ENCODE measurements at regions not wholly inside any gene's neighbourhood (a gene's known extent, or its start where the extent isn't known, plus 50 kb on each side); places are given as distances from the start of the nearest gene placed in this dataset.

DNA sequence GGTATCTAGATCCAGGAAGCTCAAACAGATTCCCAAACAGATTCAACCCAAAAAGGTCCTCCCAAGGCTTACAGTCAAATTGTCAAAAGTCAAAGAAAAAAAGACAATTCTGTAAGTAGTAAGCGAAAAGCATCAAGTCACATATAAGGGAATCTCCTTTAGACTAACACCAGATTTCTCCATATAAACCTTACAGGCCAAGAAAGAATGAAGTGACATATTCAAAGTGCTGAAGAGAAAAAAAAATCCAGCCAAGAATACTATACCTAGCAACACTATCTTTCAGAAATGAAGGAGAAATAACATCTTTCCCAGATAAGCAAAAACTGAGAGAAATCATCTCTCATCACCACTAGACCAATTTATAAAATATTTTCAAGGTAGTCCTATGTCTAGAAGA is 79.6 kb upstream of the LGR5 start:
- Histone ChIP-seq H3K4me3 (ENCODE audit: insufficient read depth, low read depth, low read length) (no peak overlapping the region), H3K4ac (ENCODE audit: low read depth, low read length) (no peak overlapping the region), H2BK15ac (ENCODE audit: low read depth, low read length) (no peak overlapping the region), H2AK5ac (ENCODE audit: low read depth, low read length) (no peak overlapping the region), H3K27ac (ENCODE audit: insufficient read depth, low read length) (no peak overlapping the region), H4K20me1 (ENCODE audit: insufficient read depth, low read length) (no peaks in the 10 kb centered on the region), H3K23ac (ENCODE audit: low read depth, low read length) (no peak overlapping the region), H3K4me1 (ENCODE audit: control insufficient read depth, insufficient read depth, low read length) (no peaks in the 10 kb centered on the region), H4K8ac (ENCODE audit: low read depth in 2 of 2, low read length in 2 of 2) (no peak overlapping the region), H2BK20ac (ENCODE audit: low read depth, low read length) (no peak overlapping the region), H2AK9ac (replicated peaks; ENCODE audit: low read depth, low read length, poor library complexity) (no peak overlapping the region), H3K4me2 (ENCODE audit: low read depth, low read length) (no peak overlapping the region), H4K5ac (ENCODE audit: low read depth, low read length) (no peak overlapping the region), H3K79me1 (ENCODE audit: low read depth in 1 of 2, low read length in 2 of 2) (no peaks in the 10 kb centered on the region), H3K9ac (ENCODE audit: low read depth, low read length) (no peak overlapping the region), H3K9me1 (ENCODE audit: insufficient read depth, low read length) (no peaks in the 10 kb centered on the region), H2BK5ac (ENCODE audit: low read depth, low read length, poor library complexity, severe bottlenecking) (no peak overlapping the region), H3K27me3 (ENCODE audit: control insufficient read depth, insufficient read depth, low read length) (no peaks in the 10 kb centered on the region), H3K18ac (ENCODE audit: low read depth, low read length) (no peak overlapping the region), H3K36me3 (ENCODE audit: control insufficient read depth, insufficient read depth, low read length) (no peaks in the 10 kb centered on the region), H3K56ac (ENCODE audit: extremely low read depth, insufficient read depth, low read length) (no peak overlapping the region), H3K9me3 (ENCODE audit: control insufficient read depth, insufficient read depth, low read length) (peaks cover 3% of the 10 kb centered on the region; the same call in 1 of the 2 replicates), H3K14ac (replicated peaks; ENCODE audit: low read depth, low read length) (no peak overlapping the region), H2BK120ac (ENCODE audit: low read depth, low read length) (no peak overlapping the region), H2AFZ (replicated peaks; ENCODE audit: low read length, poor library complexity) (no peak overlapping the region), H4K91ac (ENCODE audit: insufficient read depth, low read depth, low read length) (no peak overlapping the region)
- BruUV-seq (replicated peaks) = no TSS peak
- POLR2A ChIA-PET (ENCODE audit: unreplicated experiment) = no interaction called here
- CTCF ChIA-PET = no interaction called here
- DNase-seq (no peak), ATAC-seq (ENCODE audit: low read depth) (no peak)
- intact Hi-C loops (cut with micrococcal nuclease) = no loop called here
- WGBS, 2 experiments (ENCODE audit: extremely low coverage in 2 of 2, insufficient read length in 1 of 2) = no CpG with 5 or more reads among the region's 1 CpG
- in situ Hi-C loops (cut with MboI; ENCODE audit: low sequenced_read_pairs) = no loop called here
- TF ChIP-seq MAFK (IDR thresholded peaks at IDR 0.05; ENCODE audit: low read depth, low read length) (no peak), RCOR1 (IDR thresholded peaks at IDR 0.05; ENCODE audit: insufficient replicate concordance, low read length) (no peak)
- TF ChIP-seq, protein P1, sequence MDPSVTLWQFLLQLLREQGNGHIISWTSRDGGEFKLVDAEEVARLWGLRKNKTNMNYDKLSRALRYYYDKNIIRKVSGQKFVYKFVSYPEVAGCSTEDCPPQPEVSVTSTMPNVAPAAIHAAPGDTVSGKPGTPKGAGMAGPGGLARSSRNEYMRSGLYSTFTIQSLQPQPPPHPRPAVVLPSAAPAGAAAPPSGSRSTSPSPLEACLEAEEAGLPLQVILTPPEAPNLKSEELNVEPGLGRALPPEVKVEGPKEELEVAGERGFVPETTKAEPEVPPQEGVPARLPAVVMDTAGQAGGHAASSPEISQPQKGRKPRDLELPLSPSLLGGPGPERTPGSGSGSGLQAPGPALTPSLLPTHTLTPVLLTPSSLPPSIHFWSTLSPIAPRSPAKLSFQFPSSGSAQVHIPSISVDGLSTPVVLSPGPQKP (IDR thresholded peaks at IDR 0.05; ENCODE audit: borderline replicate concordance, low read depth, low read length) = no peak
- dilution Hi-C loops (cut with HindIII; ENCODE audit: low sequenced_read_pairs, unreplicated experiment) = no loop called here

All from IMR-90 (cell line).